GM04504 (cell line): ENCODE measurements at regions not wholly inside any gene's neighbourhood (a gene's known extent, or its start where the extent isn't known, plus 50 kb on each side); places are given as distances from the start of the nearest gene placed in this dataset.
"Not testable (repeated sequence)": the region's sequence is repeated elsewhere in the genome, so short reads cannot be mapped to it uniquely, and the experiment has no call there.

Source experiments
- DNase-seq: peaks from one replicate; pipeline ENCODE4 v3.0.0-alpha.2; 2012; ENCODE audit warnings: low read depth

DNA sequence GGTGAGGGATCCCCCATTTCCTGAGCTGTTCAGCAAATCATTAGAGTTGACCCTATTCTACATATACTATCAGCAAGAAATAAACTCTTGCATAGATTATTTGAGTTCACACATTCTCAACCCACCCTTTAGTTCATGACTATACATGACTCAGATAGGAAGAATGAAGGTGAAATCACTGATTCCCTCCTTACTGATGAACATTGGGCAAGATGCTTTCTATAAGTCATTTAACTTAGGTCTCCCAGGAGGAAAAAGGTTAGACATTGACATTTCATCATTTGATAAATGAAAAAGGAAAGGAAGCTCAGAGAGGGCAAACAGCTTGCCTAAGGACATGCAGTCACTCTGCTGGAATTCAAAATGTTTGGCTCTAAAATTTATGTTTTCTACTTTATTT is 408.0 kb downstream of the TMEM182 start:
- no peak for DNase-seq

- no peak for DNase-seq
These were observed 411.0 kb downstream of the TMEM182 start for GRCh38 chr2:103172821-103173220.

- no peak for DNase-seq
These were observed 412.9 kb downstream of the TMEM182 start for GRCh38 chr2:103174711-103175110.

GRCh38 chr2:103176294-103176915 is 414.6 kb downstream of the TMEM182 start:
- DNase-seq, result no peak

DNA sequence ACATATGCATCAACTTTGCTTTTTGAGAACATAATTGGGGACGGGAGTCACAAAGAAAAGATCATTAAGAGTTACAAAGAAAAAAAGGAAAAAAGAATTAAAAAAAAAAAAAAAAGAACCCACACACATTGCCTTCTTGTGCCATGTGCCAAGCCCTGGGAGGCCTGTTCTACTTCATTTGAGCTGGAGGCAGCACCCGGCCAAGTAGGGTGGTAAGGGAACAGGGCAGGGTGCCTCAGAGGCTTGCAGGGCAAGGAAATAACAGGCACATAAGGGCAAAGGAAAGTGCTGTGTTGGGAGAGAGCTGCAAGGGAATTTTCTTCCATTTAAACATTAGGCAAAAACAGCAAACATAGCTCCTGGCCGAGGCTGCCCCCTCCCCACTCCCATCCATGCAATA is 418.0 kb downstream of the TMEM182 start:
- no peak for DNase-seq

GRCh38 chr2:103183061-103183460 is 421.2 kb downstream of the TMEM182 start:
- DNase-seq, result no peak

- no peak for DNase-seq
These were observed 435.0 kb downstream of the TMEM182 start for GRCh38 chr2:103196802-103197201.

DNA sequence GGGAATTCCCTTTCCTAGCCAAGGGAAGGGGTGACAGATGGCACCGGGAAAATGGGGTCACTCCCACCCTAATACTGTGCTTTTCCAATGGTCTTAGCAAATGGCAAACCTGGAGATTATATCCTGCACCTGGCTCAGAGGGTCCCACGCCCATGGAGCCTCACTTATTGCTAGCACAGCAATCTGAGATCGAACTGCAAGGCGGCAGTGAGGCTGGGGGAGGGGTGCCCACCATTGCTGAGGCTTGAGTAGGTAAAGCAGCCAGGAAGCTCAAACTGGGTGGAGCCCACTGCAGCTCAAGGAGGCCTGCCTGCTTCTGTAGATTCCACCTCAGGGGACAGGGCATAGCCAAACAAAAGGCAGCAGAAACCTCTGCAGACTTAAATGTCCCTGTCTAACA is 438.9 kb downstream of the TMEM182 start:
- not testable (repeated sequence) for DNase-seq

GRCh38 chr2:103208916-103209315 is 447.1 kb downstream of the TMEM182 start:
- DNase-seq, result no peak

DNA sequence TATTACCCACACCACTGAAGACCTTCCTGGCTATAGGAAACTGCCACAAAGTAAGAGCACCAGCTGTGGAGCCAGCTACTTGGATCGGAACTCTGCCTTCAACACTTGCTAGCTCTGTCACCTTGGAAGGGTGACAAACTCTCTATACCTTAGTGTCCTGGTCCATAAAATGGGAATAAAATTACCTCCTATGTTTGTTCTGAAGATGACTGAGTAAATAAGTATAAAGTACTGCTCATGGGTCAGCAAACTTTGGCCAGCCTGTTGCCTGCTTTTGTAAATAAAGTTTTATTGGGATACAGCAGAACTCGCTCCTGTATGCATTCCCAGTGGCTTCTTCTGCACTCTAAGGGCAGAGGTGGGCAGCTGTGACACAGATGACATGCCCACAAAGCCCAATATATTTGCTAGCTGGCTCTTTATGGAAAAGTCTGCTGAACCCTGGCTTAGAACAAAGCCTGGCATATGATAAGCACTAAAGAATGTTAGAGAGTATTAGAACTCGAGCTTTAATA is 451.3 kb downstream of the TMEM182 start:
- DNase-seq, result no peak

DNA sequence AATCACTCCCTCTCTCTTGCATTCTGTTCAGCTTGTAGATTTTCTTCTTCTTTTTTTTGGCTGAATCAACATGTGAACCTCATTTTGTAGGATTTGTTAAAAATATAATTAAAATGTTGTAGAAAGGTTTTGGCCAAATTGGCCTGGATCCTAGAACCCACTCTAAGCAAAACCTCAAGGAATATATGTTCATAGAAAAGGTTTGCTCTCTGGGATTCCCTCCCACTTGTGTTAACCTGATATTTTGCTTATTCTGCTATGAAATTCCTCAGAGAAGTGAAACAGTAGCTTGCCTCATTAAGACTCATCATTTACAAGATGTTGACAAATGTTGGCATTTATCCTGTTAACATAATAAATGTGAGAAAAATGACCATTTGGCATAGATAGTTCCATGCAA is 456.7 kb downstream of the TMEM182 start:
- no peak for DNase-seq

GRCh38 chr2:103219398-103219797 is 457.6 kb downstream of the TMEM182 start:
- DNase-seq, result no peak

DNA sequence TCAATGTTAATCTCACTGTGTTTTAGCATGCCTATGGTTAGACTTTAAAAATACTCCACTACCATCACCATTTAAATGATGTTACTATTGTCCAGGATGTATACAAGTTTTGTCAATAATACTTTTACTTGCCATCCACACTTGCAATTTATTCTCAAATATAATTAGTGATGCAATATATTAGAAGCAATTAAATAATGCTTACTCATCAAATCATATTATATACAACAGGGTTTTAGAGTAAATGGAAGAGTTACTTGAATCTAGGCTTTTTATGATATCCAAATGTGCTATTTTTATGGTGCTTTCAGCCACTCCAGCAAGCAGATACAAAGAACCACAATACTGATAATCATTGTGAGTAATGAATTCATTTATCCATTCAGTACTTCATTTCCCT is 461.1 kb downstream of the TMEM182 start:
- no peak for DNase-seq

DNA sequence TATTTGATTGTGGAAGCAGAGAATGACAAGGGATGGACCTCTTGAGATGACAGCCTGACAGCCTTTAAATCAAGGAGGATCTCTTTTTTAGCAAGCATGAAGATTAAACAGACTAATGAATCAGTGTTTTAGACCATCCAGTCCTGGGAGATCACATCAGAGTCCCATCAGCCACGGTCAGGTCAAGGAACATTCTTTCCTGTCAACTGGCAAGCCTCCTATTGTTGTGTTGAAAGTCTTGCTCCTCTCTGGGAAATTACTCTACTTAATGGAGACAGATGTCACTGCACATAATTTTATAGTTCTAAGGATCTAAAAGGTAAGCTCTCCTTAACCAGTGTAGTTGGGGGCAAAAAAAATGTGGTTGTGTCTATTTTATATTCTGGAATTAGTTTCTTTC is 469.0 kb downstream of the TMEM182 start:
- DNase-seq, result no peak

DNA sequence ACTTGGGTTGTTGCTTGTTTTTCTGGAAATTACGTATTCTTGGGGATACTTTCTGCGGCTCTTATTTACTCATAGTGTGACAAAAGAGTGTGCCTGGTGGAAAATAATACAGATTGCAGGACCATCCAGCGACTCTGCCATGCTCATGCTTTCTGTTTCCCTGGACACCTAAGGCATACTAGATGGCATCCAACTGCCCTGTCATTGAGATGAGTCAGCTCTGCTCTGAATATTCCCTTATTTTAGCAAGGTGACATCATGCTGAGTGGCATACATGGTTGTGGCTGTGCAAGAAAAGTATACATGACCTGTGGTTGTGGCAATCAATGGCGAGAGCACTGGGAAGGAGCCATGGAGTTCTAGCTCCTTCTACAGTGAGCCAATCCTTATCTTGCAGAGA is 471.0 kb downstream of the TMEM182 start:
- no peak for DNase-seq

DNA sequence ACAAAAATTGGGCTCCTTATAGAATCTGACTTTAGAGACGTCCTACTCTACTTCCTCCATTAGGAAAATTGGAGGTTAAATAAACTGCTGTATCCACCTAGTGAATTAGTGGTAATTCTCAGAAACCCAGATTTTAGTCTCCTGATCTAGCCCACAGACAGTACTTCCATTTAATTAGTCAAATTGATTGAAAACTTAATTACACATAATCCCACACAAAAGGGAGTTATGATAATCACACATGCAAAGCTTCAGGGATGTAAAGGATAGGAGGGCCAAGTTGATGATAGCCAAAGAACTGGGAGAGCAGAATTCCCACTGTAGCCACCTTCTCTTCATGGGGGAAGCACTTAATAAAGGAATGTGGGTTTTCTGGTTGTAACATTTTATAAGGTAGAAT is 471.9 kb downstream of the TMEM182 start:
- DNase-seq, result no peak

- no peak for DNase-seq
These were observed 473.5 kb downstream of the TMEM182 start for GRCh38 chr2:103235283-103235682.

DNA sequence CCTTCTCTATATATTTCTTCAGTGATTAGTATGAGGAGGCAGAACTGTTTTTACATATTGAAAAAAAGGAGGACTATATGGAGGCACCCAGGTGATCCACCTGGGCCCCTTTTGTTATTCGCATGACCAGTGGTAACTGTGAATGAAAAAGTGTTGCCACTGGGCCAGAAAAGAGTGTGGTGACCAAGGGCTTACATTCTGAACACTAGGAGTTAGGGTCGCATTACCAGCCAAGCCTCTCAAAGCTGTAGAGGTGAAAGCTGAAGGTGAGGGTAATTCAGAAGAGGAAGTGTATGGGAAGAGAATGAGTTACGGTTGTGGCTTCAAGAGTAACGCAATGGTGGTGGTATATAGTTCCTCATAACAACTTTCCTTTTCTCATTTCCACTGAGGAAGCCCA is 487.6 kb downstream of the TMEM182 start:
- DNase-seq, result no peak

GRCh38 chr2:103252781-103253180 is 490.9 kb downstream of the TMEM182 start:
- DNase-seq, result no peak

DNA sequence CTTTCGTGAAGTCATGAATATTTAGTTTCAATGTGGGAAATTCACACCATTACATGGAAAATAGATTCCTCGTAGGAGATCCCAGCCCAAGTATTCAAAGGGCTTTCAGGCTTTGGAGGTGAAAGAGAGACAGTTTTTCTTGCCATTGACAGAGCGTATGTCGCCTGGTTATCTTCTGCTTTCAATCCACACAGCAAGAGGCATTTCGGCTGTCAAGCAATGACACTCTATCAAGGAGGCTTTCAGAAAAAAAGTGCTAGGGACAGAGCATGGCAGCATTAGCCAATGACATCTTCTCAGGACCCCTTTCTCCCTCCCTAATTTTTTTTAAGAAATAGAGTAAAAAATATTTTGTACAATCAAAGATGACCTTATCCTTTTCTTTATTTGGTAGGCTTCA is 492.8 kb downstream of the TMEM182 start:
- DNase-seq, result no peak

- DNase-seq, result no peak
These were observed 502.4 kb downstream of the TMEM182 start for GRCh38 chr2:103264058-103264768.

DNA sequence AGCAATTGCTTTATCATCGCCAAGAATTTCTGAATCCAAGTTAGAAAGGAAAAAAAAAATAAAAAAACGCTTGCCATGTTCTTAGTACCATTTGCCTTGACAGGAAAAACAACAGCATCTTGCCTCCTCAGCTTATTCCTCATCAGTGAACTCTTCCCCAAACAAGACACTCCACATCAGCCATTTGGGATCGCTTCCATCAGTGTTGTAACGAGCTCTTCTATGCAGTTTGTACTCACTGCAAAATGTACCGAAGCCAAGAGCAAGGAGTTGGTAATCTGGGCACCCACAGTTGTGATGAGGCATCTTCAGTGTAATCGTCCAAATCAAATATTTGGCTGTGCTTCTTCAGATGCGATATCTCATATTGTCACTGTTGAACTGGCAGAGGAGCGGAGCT is 503.7 kb downstream of the TMEM182 start:
- no peak for DNase-seq

- no peak for DNase-seq
These were observed 507.1 kb downstream of the TMEM182 start for GRCh38 chr2:103268841-103269498.
